H1 (cell line): ENCODE measurements at regions not wholly inside any gene's neighbourhood (a gene's known extent, or its start where the extent isn't known, plus 50 kb on each side); places are given as distances from the start of the nearest gene placed in this dataset.

Experiments
- ATF3 ChIP-seq: IDR thresholded peaks from 2 replicates; pipeline ENCODE4 v1.6.1; 2011; ENCODE audit warnings: low read depth, mild to moderate bottlenecking, low read length; ENCODE audit not compliant: insufficient read depth
- CBX5 ChIP-seq: fragments of 300-800, 300-1000 bp; sonication (generic); IDR thresholded peaks from 2 replicates; pipeline ENCODE4 v1.7.1; 2016; ENCODE audit warnings: antibody characterized with exemption, low read length, low read depth
- CBX8 ChIP-seq: fragments of 300-800, 300-1000 bp; sonication (generic); IDR thresholded peaks from 2 replicates; pipeline ENCODE4 v1.7.1; 2016; ENCODE audit warnings: low read depth, low read length, borderline replicate concordance
- NANOG ChIP-seq: IDR thresholded peaks from 2 replicates; pipeline ENCODE4 v1.6.1; 2011; ENCODE audit warnings: low read length, low read depth, mild to moderate bottlenecking, inconsistent platforms; ENCODE audit not compliant: insufficient read depth, poor library complexity, severe bottlenecking
- POLR2A ChIP-seq, 2 experiments: IDR thresholded peaks; 1 replicate in 1 of 2; 2 replicates in 1 of 2; pipeline ENCODE4 v1.6.1; 2011; ENCODE audit warnings: low read depth in 2 of 2, low read length in 2 of 2, mild to moderate bottlenecking in 2 of 2; ENCODE audit errors: control extremely low read depth in 1 of 2
- RFX5 ChIP-seq: IDR thresholded peaks from 2 replicates; pipeline ENCODE4 v1.6.1; 2011; ENCODE audit warnings: low read depth, low read length, improper control_type of control experiment, borderline replicate concordance
- SAP30 ChIP-seq: fragments of 300-600 bp; sonication (generic); IDR thresholded peaks from 2 replicates; pipeline ENCODE4 v1.7.1; 2012; ENCODE audit warnings: low read length, moderate library complexity, mild to moderate bottlenecking, inconsistent platforms; ENCODE audit not compliant: insufficient read depth, insufficient replicate concordance
- SP1 ChIP-seq: IDR thresholded peaks from 2 replicates; pipeline ENCODE4 v1.6.1; 2011; ENCODE audit warnings: low read depth, low read length
- ZNF274 ChIP-seq: IDR thresholded peaks from 2 replicates; pipeline ENCODE4 v1.7.0; 2012; ENCODE audit warnings: low read length, borderline replicate concordance; ENCODE audit errors: extremely low read depth
- TF ChIP-seq, protein P1 (sequence below), 3 experiments: IDR thresholded peaks; 1 replicate in 2 of 3; 2 replicates in 1 of 3; pipeline versions ENCODE4 v1.5.1 to v1.6.1; 2011; ENCODE audit warnings: low read length in 3 of 3, mild to moderate bottlenecking in 3 of 3, inconsistent platforms in 2 of 3, low read depth in 1 of 3, moderate library complexity in 1 of 3; ENCODE audit not compliant: insufficient read depth in 1 of 3; ENCODE audit errors: control extremely low read depth in 1 of 3
- TF ChIP-seq, protein P2 (sequence below): fragments of 300-600 bp; sonication (generic); IDR thresholded peaks from 2 replicates; pipeline ENCODE4 v1.7.1; 2012; ENCODE audit warnings: low read length, moderate library complexity, mild to moderate bottlenecking, inconsistent platforms; ENCODE audit not compliant: insufficient replicate concordance
- TF ChIP-seq, protein P3 (sequence below): IDR thresholded peaks from 2 replicates; pipeline ENCODE4 v1.6.1; 2011; ENCODE audit warnings: low read length, improper control_type of control experiment

DNA sequence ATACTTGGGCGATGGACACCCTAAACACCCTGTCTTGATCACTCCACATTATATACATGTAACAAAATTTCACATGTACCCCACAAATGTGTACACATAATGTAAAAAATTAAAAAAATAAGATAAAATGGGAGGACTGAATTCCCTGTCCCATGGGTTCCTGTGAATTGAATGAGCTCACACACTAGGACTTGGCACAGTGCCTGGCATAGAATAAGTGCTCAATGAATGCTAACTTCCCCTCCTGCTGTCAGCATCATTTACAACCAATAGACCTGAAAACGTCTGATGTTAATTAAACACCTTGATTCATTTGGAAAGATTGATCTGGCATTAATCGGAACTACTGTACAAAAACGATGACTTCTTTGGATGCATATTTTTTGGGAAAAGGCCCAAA, 117.3 kb upstream of the ZNF438 start:
- TF ChIP-seq POLR2A (IDR thresholded peaks at IDR 0.05; ENCODE audit: control extremely low read depth in 1 of 2, low read depth in 2 of 2, low read length in 2 of 2) = no peak
- TF ChIP-seq, protein P1, sequence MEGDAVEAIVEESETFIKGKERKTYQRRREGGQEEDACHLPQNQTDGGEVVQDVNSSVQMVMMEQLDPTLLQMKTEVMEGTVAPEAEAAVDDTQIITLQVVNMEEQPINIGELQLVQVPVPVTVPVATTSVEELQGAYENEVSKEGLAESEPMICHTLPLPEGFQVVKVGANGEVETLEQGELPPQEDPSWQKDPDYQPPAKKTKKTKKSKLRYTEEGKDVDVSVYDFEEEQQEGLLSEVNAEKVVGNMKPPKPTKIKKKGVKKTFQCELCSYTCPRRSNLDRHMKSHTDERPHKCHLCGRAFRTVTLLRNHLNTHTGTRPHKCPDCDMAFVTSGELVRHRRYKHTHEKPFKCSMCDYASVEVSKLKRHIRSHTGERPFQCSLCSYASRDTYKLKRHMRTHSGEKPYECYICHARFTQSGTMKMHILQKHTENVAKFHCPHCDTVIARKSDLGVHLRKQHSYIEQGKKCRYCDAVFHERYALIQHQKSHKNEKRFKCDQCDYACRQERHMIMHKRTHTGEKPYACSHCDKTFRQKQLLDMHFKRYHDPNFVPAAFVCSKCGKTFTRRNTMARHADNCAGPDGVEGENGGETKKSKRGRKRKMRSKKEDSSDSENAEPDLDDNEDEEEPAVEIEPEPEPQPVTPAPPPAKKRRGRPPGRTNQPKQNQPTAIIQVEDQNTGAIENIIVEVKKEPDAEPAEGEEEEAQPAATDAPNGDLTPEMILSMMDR (IDR thresholded peaks at IDR 0.05; ENCODE audit: control extremely low read depth in 1 of 3, insufficient read depth in 1 of 3, low read depth in 1 of 3, low read length in 3 of 3) = no peak
- no peak for TF ChIP-seq RFX5
- TF ChIP-seq SAP30 = no peak
- TF ChIP-seq CBX5 = no peak
- TF ChIP-seq, protein P2, sequence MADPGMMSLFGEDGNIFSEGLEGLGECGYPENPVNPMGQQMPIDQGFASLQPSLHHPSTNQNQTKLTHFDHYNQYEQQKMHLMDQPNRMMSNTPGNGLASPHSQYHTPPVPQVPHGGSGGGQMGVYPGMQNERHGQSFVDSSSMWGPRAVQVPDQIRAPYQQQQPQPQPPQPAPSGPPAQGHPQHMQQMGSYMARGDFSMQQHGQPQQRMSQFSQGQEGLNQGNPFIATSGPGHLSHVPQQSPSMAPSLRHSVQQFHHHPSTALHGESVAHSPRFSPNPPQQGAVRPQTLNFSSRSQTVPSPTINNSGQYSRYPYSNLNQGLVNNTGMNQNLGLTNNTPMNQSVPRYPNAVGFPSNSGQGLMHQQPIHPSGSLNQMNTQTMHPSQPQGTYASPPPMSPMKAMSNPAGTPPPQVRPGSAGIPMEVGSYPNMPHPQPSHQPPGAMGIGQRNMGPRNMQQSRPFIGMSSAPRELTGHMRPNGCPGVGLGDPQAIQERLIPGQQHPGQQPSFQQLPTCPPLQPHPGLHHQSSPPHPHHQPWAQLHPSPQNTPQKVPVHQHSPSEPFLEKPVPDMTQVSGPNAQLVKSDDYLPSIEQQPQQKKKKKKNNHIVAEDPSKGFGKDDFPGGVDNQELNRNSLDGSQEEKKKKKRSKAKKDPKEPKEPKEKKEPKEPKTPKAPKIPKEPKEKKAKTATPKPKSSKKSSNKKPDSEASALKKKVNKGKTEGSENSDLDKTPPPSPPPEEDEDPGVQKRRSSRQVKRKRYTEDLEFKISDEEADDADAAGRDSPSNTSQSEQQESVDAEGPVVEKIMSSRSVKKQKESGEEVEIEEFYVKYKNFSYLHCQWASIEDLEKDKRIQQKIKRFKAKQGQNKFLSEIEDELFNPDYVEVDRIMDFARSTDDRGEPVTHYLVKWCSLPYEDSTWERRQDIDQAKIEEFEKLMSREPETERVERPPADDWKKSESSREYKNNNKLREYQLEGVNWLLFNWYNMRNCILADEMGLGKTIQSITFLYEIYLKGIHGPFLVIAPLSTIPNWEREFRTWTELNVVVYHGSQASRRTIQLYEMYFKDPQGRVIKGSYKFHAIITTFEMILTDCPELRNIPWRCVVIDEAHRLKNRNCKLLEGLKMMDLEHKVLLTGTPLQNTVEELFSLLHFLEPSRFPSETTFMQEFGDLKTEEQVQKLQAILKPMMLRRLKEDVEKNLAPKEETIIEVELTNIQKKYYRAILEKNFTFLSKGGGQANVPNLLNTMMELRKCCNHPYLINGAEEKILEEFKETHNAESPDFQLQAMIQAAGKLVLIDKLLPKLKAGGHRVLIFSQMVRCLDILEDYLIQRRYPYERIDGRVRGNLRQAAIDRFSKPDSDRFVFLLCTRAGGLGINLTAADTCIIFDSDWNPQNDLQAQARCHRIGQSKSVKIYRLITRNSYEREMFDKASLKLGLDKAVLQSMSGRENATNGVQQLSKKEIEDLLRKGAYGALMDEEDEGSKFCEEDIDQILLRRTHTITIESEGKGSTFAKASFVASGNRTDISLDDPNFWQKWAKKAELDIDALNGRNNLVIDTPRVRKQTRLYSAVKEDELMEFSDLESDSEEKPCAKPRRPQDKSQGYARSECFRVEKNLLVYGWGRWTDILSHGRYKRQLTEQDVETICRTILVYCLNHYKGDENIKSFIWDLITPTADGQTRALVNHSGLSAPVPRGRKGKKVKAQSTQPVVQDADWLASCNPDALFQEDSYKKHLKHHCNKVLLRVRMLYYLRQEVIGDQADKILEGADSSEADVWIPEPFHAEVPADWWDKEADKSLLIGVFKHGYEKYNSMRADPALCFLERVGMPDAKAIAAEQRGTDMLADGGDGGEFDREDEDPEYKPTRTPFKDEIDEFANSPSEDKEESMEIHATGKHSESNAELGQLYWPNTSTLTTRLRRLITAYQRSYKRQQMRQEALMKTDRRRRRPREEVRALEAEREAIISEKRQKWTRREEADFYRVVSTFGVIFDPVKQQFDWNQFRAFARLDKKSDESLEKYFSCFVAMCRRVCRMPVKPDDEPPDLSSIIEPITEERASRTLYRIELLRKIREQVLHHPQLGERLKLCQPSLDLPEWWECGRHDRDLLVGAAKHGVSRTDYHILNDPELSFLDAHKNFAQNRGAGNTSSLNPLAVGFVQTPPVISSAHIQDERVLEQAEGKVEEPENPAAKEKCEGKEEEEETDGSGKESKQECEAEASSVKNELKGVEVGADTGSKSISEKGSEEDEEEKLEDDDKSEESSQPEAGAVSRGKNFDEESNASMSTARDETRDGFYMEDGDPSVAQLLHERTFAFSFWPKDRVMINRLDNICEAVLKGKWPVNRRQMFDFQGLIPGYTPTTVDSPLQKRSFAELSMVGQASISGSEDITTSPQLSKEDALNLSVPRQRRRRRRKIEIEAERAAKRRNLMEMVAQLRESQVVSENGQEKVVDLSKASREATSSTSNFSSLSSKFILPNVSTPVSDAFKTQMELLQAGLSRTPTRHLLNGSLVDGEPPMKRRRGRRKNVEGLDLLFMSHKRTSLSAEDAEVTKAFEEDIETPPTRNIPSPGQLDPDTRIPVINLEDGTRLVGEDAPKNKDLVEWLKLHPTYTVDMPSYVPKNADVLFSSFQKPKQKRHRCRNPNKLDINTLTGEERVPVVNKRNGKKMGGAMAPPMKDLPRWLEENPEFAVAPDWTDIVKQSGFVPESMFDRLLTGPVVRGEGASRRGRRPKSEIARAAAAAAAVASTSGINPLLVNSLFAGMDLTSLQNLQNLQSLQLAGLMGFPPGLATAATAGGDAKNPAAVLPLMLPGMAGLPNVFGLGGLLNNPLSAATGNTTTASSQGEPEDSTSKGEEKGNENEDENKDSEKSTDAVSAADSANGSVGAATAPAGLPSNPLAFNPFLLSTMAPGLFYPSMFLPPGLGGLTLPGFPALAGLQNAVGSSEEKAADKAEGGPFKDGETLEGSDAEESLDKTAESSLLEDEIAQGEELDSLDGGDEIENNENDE = no peak
- no peak for TF ChIP-seq CBX8
- TF ChIP-seq ATF3 = no peak
- TF ChIP-seq ZNF274 = no peak
- no peak for TF ChIP-seq SP1
- TF ChIP-seq NANOG = no peak
- TF ChIP-seq, protein P3, sequence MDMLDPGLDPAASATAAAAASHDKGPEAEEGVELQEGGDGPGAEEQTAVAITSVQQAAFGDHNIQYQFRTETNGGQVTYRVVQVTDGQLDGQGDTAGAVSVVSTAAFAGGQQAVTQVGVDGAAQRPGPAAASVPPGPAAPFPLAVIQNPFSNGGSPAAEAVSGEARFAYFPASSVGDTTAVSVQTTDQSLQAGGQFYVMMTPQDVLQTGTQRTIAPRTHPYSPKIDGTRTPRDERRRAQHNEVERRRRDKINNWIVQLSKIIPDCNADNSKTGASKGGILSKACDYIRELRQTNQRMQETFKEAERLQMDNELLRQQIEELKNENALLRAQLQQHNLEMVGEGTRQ = no peak
